GM12878 (cell line): ENCODE measurements at regions not wholly inside any gene's neighbourhood (a gene's known extent, or its start where the extent isn't known, plus 50 kb on each side); places are given as distances from the start of the nearest gene placed in this dataset.

Experiments
- ATAC-seq: fragments of 200-7000 bp; cut with Tn5 transposase; 3 replicates; pipeline ENCODE4 v1.9.1; 2020; ENCODE audit warnings: mild to moderate bottlenecking, moderate library complexity
- BruUV-seq: library from RNA; stranded (reverse); fragments of 400-500 nt; replicated peaks from 2 replicates; lab custom pipeline; 2021; lab: Mats Ljungman, UMichigan
- CTCF ChIA-PET: fragments of 300-600 bp; sonication (Branson Sonifier 250); formaldehyde crosslinking; extraction: SDS; loops from one replicate; lab custom pipeline; 2021; ENCODE audit warnings: inconsistent platforms; lab: Yijun Ruan, JAX
- POLR2A ChIA-PET: fragments of 350-600 bp; formaldehyde crosslinking; extraction: SDS; loops from one replicate; lab custom pipeline; 2021; ENCODE audit warnings: inconsistent platforms; lab: Charles Lee
- RAD21 ChIA-PET: fragments of 300-600 bp; sonication (Branson Sonifier 250); formaldehyde crosslinking; loops from one replicate; lab custom pipeline; 2023; ENCODE audit warnings: antibody characterized with exemption; ENCODE audit not compliant: unreplicated experiment; lab: Charles Lee
- SMC1A ChIA-PET: fragments of 300-600 bp; sonication (Branson Sonifier 250); formaldehyde crosslinking; loops from one replicate; lab custom pipeline; 2023; ENCODE audit not compliant: unreplicated experiment, uncharacterized antibody; lab: Charles Lee
- DNase-seq: peaks from one replicate; pipeline ENCODE4 v3.0.0-alpha.2; 2011; ENCODE audit warnings: low read depth, low spot score
- FAIRE-seq: peaks from 3 replicates; lab custom pipeline; 2011; peaks lifted over from hg19 to GRCh38; lab: Jason Lieb, UNC
- H2AFZ ChIP-seq: 2 replicates; pipeline ENCODE4 v1.6.0; 2011; ENCODE audit warnings: low read depth, low read length, control low read depth; ENCODE audit not compliant: control insufficient read depth
- H3K27ac ChIP-seq: 2 replicates; pipeline ENCODE4 v1.5.1; 2011; ENCODE audit warnings: control low read depth; ENCODE audit not compliant: control insufficient read depth, insufficient read depth
- H3K27me3 ChIP-seq, 2 experiments: replicated peaks in 1 of 2; 2 replicates each; pipeline versions ENCODE4 v1.6.0 to v1.6.1; 2011; ENCODE audit warnings: low read length in 1 of 2; ENCODE audit not compliant: control insufficient read depth in 2 of 2, insufficient read depth in 2 of 2
- H3K36me3 ChIP-seq, 2 experiments: 2 replicates each; pipeline ENCODE4 v1.5.1; 2011; ENCODE audit warnings: low read length in 1 of 2; ENCODE audit not compliant: control insufficient read depth in 2 of 2, insufficient read depth in 2 of 2
- H3K4me1 ChIP-seq: 2 replicates; pipeline ENCODE4 v1.6.1; 2011; ENCODE audit warnings: mild to moderate bottlenecking, low read length, moderate library complexity, mixed read lengths; ENCODE audit not compliant: control insufficient read depth, insufficient read depth
- H3K4me2 ChIP-seq: 2 replicates; pipeline ENCODE4 v1.6.0; 2011; ENCODE audit warnings: control low read depth; ENCODE audit not compliant: control insufficient read depth, insufficient read depth
- H3K4me3 ChIP-seq: fragments of 200-600 bp; sonication (generic); 2 replicates; pipeline ENCODE4 v1.5.1; 2016
- H3K79me2 ChIP-seq: 2 replicates; pipeline ENCODE4 v1.6.0; 2011; ENCODE audit warnings: low read length; ENCODE audit not compliant: control insufficient read depth, insufficient read depth
- H3K9ac ChIP-seq: 2 replicates; pipeline ENCODE4 v1.8.0; 2011; ENCODE audit warnings: low read length, control low read depth, mixed read lengths; ENCODE audit not compliant: control insufficient read depth, insufficient read depth
- H3K9me3 ChIP-seq: replicated peaks from 3 replicates; pipeline ENCODE4 v1.5.1; 2011; ENCODE audit warnings: mild to moderate bottlenecking, low read length; ENCODE audit not compliant: control insufficient read depth, insufficient read depth
- H4K20me1 ChIP-seq: 2 replicates; pipeline ENCODE4 v1.6.0; 2011; ENCODE audit not compliant: control insufficient read depth, insufficient read depth
- BACH1 ChIP-seq: fragments of 450-650 bp; IDR thresholded peaks from 2 replicates; pipeline ENCODE4 v1.6.1; 2017; ENCODE audit warnings: mild to moderate bottlenecking, borderline replicate concordance
- CBX5 ChIP-seq: sonication (generic); IDR thresholded peaks from 2 replicates; pipeline ENCODE4 v1.6.1; 2016; ENCODE audit warnings: low read depth, moderate library complexity, mild to moderate bottlenecking, inconsistent platforms
- CEBPZ ChIP-seq: fragments of 150-350 bp; IDR thresholded peaks from 2 replicates; pipeline ENCODE4 v1.6.1; 2016; ENCODE audit warnings: low read depth, low read length
- CHD1 ChIP-seq: IDR thresholded peaks from 2 replicates; pipeline ENCODE4 v1.6.1; 2012; ENCODE audit warnings: low read depth, low read length, improper control_type of control experiment
- EZH2 ChIP-seq: IDR thresholded peaks from 2 replicates; pipeline ENCODE4 v1.6.1; 2012; ENCODE audit warnings: low read depth, mild to moderate bottlenecking, control low read depth, inconsistent platforms, low read length, borderline replicate concordance; ENCODE audit not compliant: control insufficient read depth
- FOXK2 ChIP-seq: fragments of 450-650 bp; IDR thresholded peaks from 2 replicates; pipeline ENCODE4 v1.6.1; 2017; ENCODE audit warnings: mild to moderate bottlenecking, moderate library complexity
- NFYA ChIP-seq: IDR thresholded peaks from 2 replicates; pipeline ENCODE4 v1.6.1; 2011; ENCODE audit warnings: low read depth, mild to moderate bottlenecking, low read length, improper control_type of control experiment, borderline replicate concordance
- PAX8 ChIP-seq: fragments of 450-650 bp; IDR thresholded peaks from 2 replicates; pipeline ENCODE4 v1.6.1; 2017; ENCODE audit warnings: mild to moderate bottlenecking, moderate library complexity
- REST ChIP-seq: IDR thresholded peaks from 2 replicates; pipeline ENCODE4 v1.6.1; 2012; ENCODE audit warnings: mild to moderate bottlenecking, low read depth, low read length
- SMAD1 ChIP-seq: fragments of 450-650 bp; IDR thresholded peaks from 2 replicates; pipeline ENCODE4 v1.6.1; 2018; ENCODE audit warnings: mild to moderate bottlenecking, low read depth; ENCODE audit not compliant: partially characterized antibody
- SUZ12 ChIP-seq: fragments of 200-600 bp; sonication (generic); IDR thresholded peaks from one replicate; pipeline ENCODE4 v1.6.1; 2018; ENCODE audit warnings: antibody characterized with exemption, mild to moderate bottlenecking; ENCODE audit not compliant: unreplicated experiment
- TCF7 ChIP-seq: IDR thresholded peaks from 2 replicates; pipeline ENCODE4 v1.6.1; 2014; ENCODE audit warnings: antibody characterized with exemption, borderline replicate concordance
- WRNIP1 ChIP-seq: IDR thresholded peaks from 2 replicates; pipeline ENCODE4 v1.6.1; 2011; ENCODE audit warnings: low read depth, low read length, improper control_type of control experiment, borderline replicate concordance
- WGBS: methylation state at CpG from one replicate; pipeline ENCODE4 v1.1.6; 2016; ENCODE audit warnings: low lambda C conversion rate; ENCODE audit not compliant: insufficient replicate concordance, insufficient coverage; ENCODE audit errors: missing lambda C conversion rate; 5-methylcytosine and 5-hydroxymethylcytosine counted together
- in situ Hi-C: fragments of 300-500 bp; cut with MboI; formaldehyde crosslinking; loops from 9 replicates; pipeline ENCODE4 v1.14.3; 2018; ENCODE audit warnings: mixed read lengths
- intact Hi-C: fragments of 100-400 bp; cut with micrococcal nuclease; formaldehyde crosslinking; loops from one replicate; pipeline ENCODE4 v1.14.2; 2022; ENCODE audit not compliant: unreplicated experiment

GRCh38 chr17:13678361-13678760 is 76.6 kb upstream of the HS3ST3A1 start (continued):
- no peak for TF ChIP-seq SUZ12
- no peak for TF ChIP-seq CBX5
- no peak for TF ChIP-seq REST
- no peak for TF ChIP-seq EZH2
- no peak for TF ChIP-seq NFYA
- no peak for TF ChIP-seq WRNIP1
- TF ChIP-seq BACH1: no peak

DNA sequence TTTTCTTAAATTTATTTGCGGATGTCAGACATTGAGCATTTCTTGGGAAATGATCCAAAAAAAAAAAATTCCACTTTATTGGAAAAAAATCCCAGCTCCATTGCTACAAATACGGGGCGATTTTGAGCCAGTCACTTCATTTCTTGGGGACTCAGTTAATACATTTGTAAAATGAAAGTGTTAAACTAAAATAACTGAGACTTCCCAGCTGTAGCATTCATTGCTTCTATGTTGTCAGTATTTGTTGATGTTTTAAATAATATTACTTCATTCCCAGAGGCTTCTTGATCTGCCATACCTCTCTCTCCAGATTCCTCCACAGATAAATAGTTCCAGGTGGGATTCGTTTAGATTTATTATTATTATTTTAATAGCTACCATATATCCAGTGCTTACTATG is 77.1 kb upstream of the HS3ST3A1 start:
- FAIRE-seq: no peak
- intact Hi-C loops: no loop called here

More for the DNA sequence above, 77.1 kb upstream of the HS3ST3A1 start:
- 6% methylated on average over 4 of the region's 4 CpGs for WGBS
- Histone ChIP-seq H3K27ac (no peak overlapping the region), H3K4me1 (no peaks in the 10 kb centered on the region), H3K4me3 (no peak overlapping the region), H3K36me3 (no peaks in the 10 kb centered on the region), H3K27me3 (no peaks in the 10 kb centered on the region), H3K79me2 (no peaks in the 10 kb centered on the region), H2AFZ (no peak overlapping the region), H3K9ac (no peak overlapping the region), H4K20me1 (no peaks in the 10 kb centered on the region), H3K4me2 (no peak overlapping the region), H3K9me3 (no peaks in the 10 kb centered on the region)
- RAD21 ChIA-PET: no interaction called here
- POLR2A ChIA-PET: no interaction called here
- SMC1A ChIA-PET: no interaction called here
- ATAC-seq (no peak), DNase-seq (no peak)
- CTCF ChIA-PET: interaction anchor here (0.6 kb wide), 1 partner anchor 68 kb away, joined by 7 read pairs; no protein-coding TSS in a partner anchor
- TF ChIP-seq TCF7: no peak
- no peak for TF ChIP-seq CHD1
- TF ChIP-seq CEBPZ: no peak
- TF ChIP-seq FOXK2: no peak
- TF ChIP-seq SMAD1: no peak
- TF ChIP-seq PAX8: no peak
- BruUV-seq: no TSS peak
- in situ Hi-C loops: no loop called here
